Stimulated activated CD4-positive, alpha-beta T cell treated with anti-CD3 and anti-CD28 coated beads, Interleukin-4, amount 100 ng/mL, for 4 hours (primary cell): ENCODE measurements at regions not wholly inside any gene's neighbourhood (a gene's known extent, or its start where the extent isn't known, plus 50 kb on each side); places are given as distances from the start of the nearest gene placed in this dataset.

ENCODE experiments used
- DNase-seq, 2 experiments: peaks; one replicate each; pipeline ENCODE4 v3.0.0-alpha.2; 2020

DNA sequence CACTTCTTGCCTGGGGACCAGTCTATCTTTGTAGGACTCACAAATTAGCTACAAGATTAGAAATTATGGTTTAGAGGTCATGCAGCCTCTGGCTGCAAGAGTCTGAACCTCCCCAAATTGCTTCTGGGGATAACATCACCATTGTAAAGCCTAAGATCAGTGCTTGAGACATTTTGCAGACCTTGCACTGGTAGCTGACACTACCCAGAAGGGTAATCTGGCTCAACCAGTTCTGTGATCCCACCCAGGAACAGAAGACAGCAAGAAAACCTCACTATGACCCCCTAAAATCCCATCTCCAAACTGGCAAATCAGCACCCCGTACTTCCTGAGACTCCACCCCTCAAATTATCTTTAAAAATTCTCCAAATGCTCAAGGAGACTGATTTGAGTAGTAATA lies 58.2 kb upstream of the CDK13 start:
- no peak for DNase-seq

DNA sequence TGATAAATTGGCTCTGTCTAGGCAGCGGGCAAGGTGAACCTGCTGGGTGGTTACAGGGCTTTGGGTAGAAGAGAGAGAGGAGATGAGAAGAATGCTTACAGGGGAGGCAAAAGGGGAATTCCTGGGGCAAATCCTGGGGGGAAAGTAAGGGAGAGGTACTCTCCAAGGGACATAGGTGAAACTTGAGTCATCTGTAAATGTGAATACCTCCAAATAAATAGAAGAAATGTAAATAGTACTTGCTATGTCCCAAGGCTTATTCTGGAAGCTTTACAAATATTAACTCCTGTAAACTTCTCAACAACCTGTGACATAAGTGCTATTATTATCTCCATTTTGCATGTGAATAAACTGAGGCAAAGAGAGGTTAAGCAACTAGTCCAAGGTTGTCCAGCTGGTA lies 57.7 kb upstream of the CDK13 start:
- no peak for DNase-seq

DNA sequence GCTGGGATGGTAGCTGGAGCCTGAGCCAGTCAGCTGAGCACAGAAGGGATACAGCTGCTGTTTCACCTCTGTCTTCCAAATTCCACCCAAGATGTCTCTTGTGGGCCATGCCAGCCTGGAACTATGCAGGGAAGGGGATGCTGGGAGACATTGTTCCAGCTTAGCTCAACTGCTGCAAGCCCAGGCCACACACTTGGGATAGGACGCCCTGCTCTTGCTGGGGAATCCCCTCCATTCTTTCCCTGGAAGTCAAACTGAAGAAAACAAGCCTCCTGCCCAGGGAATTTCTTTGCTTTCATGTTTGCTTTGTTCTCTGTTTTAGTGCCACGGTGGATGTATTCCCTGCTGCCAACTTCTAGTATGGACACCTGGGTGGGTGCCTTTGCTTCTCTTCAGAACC lies 55.2 kb upstream of the CDK13 start:
- DNase-seq, result no peak

DNA sequence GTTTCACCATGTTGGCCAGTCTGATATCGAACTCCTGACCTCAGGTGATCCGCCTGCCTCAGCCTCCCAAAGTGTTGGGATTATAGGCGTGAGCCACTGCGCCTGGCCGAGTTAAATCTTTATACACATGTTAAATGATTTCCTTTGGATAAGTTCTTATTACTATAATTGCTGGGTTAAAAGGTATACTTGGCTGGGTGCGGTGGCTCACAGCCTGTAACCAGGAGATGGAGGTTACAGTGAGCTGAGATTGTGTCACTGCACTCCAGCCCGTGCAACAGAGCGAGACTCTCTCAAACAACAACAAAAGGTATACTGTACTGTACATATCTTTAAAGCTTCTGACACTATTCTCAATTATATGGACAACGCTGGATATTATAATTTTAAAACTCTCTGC lies 53.2 kb upstream of the CDK13 start:
- no peak for DNase-seq

DNA sequence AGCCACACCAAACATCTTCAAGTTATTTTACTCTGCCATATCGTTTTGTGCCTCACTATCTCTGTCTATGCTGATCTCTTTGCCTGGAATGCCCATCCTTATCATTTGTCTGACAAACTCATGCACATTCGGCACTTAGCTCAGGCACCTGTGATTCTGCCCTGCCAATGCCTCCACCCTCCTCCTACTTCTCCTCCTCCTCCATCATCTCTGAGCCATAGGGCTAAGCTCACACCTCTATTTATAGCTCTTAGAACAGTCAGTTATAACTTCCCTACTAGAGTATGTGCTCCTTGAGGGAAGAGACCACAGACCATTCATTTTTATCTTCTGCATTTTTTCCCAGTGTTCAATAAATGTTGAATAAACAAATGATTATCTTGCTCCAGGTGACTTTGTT lies 51.2 kb upstream of the CDK13 start:
- no peak for DNase-seq
